ENCODE measurements at regions not wholly inside any gene's neighbourhood (a gene's known extent, or its start where the extent isn't known, plus 50 kb on each side); places are given as distances from the start of the nearest gene placed in this dataset.

GRCh38 chr10:61548364-61548763 is 95.2 kb upstream of the TMEM26 start:
- TF ChIP-seq CTCF (IDR thresholded peaks at IDR 0.05): no peak
- TF ChIP-seq POLR2A (IDR thresholded peaks at IDR 0.05): no peak
- no peak for TF ChIP-seq EP300 (IDR thresholded peaks at IDR 0.05)
